Neutrophil (primary cell): ENCODE measurements at regions not wholly inside any gene's neighbourhood (a gene's known extent, or its start where the extent isn't known, plus 50 kb on each side); places are given as distances from the start of the nearest gene placed in this dataset.

Experiments
- H3K27ac ChIP-seq: fragments of 200-600 bp; sonication (generic); 2 replicates; pipeline ENCODE4 v1.5.1; 2016; ENCODE audit warnings: mild to moderate bottlenecking, moderate library complexity
- H3K27me3 ChIP-seq: fragments of 200-600 bp; sonication (generic); 2 replicates; pipeline ENCODE4 v1.6.0; 2016; ENCODE audit warnings: mild to moderate bottlenecking
- H3K36me3 ChIP-seq: fragments of 200-600 bp; sonication (generic); 2 replicates; pipeline ENCODE4 v1.5.1; 2017
- H3K4me1 ChIP-seq, 2 experiments: fragments of 200-600 bp in 1 of 2; sonication (generic) in 1 of 2; 1 replicate in 1 of 2; 2 replicates in 1 of 2; pipeline versions ENCODE4 v1.5.1 to v1.6.1; 2013 to 2016; ENCODE audit warnings: low read depth in 1 of 2, low read length in 1 of 2, mild to moderate bottlenecking in 1 of 2, moderate library complexity in 1 of 2; ENCODE audit not compliant: control insufficient read depth in 1 of 2, insufficient read depth in 1 of 2
- H3K4me3 ChIP-seq, 2 experiments: fragments of 200-600 bp in 1 of 2; sonication (generic) in 1 of 2; 1 replicate in 1 of 2; 2 replicates in 1 of 2; pipeline ENCODE4 v1.5.1; 2013 to 2016; ENCODE audit warnings: low read depth in 1 of 2, low read length in 1 of 2, mild to moderate bottlenecking in 1 of 2, moderate library complexity in 1 of 2
- H3K9me3 ChIP-seq: fragments of 200-600 bp; sonication (generic); 2 replicates; pipeline ENCODE4 v1.5.1; 2016
- CTCF ChIP-seq: fragments of 200-600 bp; sonication (generic); IDR thresholded peaks from 2 replicates; pipeline ENCODE4 v1.5.1; 2016; ENCODE audit warnings: antibody characterized with exemption

DNA sequence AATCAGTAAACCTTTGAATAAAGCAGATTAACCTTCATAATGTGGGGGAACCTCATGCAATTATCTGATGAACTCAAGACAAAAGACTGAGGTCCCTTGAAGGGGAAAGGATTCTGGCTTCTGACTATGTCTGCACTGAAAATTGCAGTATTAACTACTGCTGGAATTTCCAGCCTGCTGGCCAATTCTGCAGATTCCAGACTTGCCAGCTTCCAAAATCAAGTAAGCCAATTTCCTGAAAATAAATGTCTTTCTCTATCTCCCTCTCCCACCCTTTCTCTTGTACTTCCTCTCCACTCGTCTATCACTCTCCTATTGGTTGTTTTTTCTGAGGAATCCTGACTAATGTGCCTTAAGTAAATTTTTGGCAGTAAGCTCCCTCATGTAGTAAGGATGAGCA, 1479.9 kb upstream of the PRR20A start:
- H3K36me3 ChIP-seq: no peaks in the 10 kb centered on the region
- H3K4me3 ChIP-seq: no peak overlapping the region
- no peaks in the 10 kb centered on the region for H3K4me1 ChIP-seq
- no peaks in the 10 kb centered on the region for H3K9me3 ChIP-seq
- no peaks in the 10 kb centered on the region for H3K27me3 ChIP-seq
- H3K27ac ChIP-seq: no peak overlapping the region
- no peak for TF ChIP-seq CTCF

DNA sequence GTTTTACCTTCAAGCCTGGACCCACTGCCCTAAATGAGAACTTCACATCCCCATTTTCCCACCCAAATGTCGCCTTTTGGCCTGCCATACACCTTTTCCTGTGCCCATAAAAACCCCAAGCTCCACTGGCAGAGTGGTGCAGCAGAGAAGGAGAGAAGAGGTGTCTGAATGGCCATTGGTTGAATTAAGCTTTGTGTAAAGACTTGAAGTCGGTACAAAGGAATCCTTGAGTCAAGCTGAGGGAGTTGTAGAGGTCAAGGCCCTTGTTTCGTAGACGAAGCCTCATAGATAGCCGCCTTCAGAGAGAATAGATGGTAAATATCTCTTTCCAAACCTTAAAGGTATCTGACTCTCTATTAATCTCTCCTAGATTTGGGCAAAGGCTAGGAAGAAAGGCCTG, 1479.2 kb upstream of the PRR20A start:
- no peak overlapping the region for H3K4me3 ChIP-seq
- TF ChIP-seq CTCF: no peak
- H3K27me3 ChIP-seq: no peaks in the 10 kb centered on the region
- no peaks in the 10 kb centered on the region for H3K9me3 ChIP-seq
- no peaks in the 10 kb centered on the region for H3K36me3 ChIP-seq
- H3K27ac ChIP-seq: no peak overlapping the region
- H3K4me1 ChIP-seq: no peaks in the 10 kb centered on the region

DNA sequence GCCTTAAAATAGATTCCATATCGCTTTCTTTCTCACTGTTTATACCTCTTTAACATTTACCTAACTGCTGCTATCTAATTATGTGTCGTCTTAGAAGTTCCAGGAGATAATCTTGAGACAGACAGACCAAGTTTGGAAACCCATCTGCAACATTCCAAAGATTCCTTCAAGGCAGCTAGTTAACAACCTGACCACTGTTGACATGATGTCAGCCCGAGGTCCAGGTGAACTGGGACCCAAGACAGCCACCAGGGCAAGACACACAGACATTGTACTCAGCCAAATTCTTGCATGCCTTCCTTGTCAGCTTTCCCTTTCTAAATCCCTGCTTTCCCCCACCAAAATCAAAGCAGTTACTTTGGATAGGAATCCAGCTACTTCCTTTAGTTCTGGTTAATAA, 1476.5 kb upstream of the PRR20A start:
- Histone ChIP-seq H3K4me3 (no peak overlapping the region), H3K4me1 (no peaks in the 10 kb centered on the region), H3K36me3 (no peaks in the 10 kb centered on the region), H3K27me3 (no peaks in the 10 kb centered on the region), H3K9me3 (no peaks in the 10 kb centered on the region), H3K27ac (no peak overlapping the region)
- no peak for TF ChIP-seq CTCF

DNA sequence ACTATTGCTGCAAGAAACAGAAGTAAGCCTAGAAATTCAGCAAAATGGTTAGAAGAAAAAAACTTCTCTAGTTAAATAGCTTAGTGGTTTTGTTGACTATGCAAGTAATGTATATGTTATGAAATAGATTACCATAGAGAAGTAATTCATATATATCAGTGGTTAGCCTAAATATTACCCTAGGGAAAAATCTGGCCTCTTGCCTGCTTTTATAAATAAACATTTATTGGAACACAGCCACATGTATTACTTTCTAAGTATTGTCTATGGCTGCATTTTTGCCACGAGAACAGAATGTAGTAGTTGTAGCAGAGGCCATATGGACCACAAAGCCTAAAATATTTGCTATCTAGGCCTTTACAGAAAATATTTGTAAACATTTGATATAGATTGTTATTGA, 1471.7 kb upstream of the PRR20A start:
- Histone ChIP-seq H3K4me1 (no peaks in the 10 kb centered on the region), H3K27ac (no peak overlapping the region), H3K9me3 (no peaks in the 10 kb centered on the region), H3K36me3 (no peaks in the 10 kb centered on the region), H3K27me3 (no peaks in the 10 kb centered on the region), H3K4me3 (no peak overlapping the region)
- TF ChIP-seq CTCF: no peak

DNA sequence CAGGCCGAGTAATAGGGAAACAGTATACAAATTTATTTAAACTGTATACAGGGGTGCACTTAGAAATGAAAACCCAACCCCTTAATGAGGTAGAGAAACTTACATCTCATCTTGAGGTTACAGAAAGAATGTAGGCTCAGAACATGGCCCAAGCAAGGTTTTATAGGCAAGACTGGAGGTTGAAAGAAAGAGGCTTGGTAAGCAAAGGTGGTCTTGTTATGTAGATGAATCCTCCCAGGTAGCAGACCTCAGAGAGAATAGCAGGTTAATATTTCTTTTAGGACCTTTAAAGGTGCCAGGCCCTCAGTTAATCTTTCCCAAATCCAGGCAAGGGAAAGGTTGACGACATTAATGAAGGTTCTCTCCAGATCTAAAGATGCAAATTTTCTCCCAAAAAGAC, 1466.8 kb upstream of the PRR20A start:
- H3K4me1 ChIP-seq: no peaks in the 10 kb centered on the region
- no peak for TF ChIP-seq CTCF
- no peaks in the 10 kb centered on the region for H3K27me3 ChIP-seq
- H3K9me3 ChIP-seq: no peaks in the 10 kb centered on the region
- H3K27ac ChIP-seq: no peak overlapping the region
- H3K4me3 ChIP-seq: no peak overlapping the region
- no peaks in the 10 kb centered on the region for H3K36me3 ChIP-seq

DNA sequence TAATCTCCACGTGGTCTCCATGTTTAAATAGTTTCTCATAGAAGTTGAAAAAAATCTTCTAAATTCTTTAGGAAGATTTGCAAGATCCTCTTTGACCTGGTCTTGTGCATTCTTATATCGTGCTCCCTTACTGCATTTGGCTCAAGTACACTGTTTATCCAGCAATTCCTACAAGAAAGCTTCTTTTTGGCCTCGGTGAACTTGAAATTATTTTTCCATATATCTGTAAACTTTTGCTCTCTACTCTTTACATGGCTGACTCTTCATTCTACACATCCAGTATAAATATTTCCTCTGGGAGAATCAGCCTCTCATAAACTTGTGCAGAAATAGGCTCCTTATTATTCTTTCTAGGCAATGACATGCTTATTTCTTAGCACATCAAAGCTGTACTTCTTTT, 1457.9 kb upstream of the PRR20A start:
- H3K9me3 ChIP-seq: no peaks in the 10 kb centered on the region
- no peaks in the 10 kb centered on the region for H3K4me1 ChIP-seq
- H3K27ac ChIP-seq: no peak overlapping the region
- no peak overlapping the region for H3K4me3 ChIP-seq
- no peaks in the 10 kb centered on the region for H3K36me3 ChIP-seq
- H3K27me3 ChIP-seq: no peaks in the 10 kb centered on the region
- TF ChIP-seq CTCF: no peak
